ENCODE measurements at regions not wholly inside any gene's neighbourhood (a gene's known extent, or its start where the extent isn't known, plus 50 kb on each side); places are given as distances from the start of the nearest gene placed in this dataset.

GRCh38 chr12:124437121-124437520 lies 130.3 kb downstream of the NCOR2 start:
- Mint-ChIP-seq H3K36me3 (ENCODE audit: insufficient read depth, unreplicated experiment) (peaks cover 24% of the 10 kb centered on the region), H3K4me1 (ENCODE audit: low read depth, unreplicated experiment) (peaks cover 17% of the 10 kb centered on the region), H3K4me3 (ENCODE audit: low read depth, unreplicated experiment) (no peak overlapping the region), H3K9me3 (ENCODE audit: low read depth, unreplicated experiment) (no peaks in the 10 kb centered on the region), H3K27ac (ENCODE audit: unreplicated experiment) (no peak overlapping the region), H3K27me3 (ENCODE audit: unreplicated experiment) (no peaks in the 10 kb centered on the region)
- BruUV-seq (replicated peaks) = no TSS peak
- no peak for DNase-seq
- intact Hi-C loops (cut with micrococcal nuclease; ENCODE audit: unreplicated experiment) = no loop called here
- CTCF ChIA-PET = no interaction called here
- no peak for TF ChIP-seq CTCF (IDR thresholded peaks at IDR 0.05; ENCODE audit: unreplicated experiment)

DNA sequence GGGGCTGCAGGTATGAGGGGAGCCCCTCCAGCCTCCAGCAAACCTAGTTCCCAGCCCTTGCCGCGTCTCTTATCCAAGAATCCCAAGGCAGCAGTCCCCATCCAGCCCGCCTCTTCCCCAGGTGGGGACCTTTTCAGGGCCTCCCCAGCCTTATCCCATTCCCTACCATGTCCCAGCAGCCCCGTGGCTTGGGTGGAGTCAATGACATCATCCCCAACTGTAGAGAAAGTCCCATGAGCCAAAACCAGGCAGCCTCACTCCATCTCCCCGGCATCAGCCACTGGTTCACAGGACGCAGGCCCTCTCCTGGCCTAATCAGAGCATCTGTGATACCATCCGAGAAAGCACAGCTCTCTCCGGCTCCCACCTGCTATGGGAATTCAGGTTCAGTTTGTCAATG lies 131.0 kb downstream of the NCOR2 start:
- H3K4me1 Mint-ChIP-seq (ENCODE audit: low read depth, unreplicated experiment) = peaks cover 17% of the 10 kb centered on the region
- H3K4me3 Mint-ChIP-seq (ENCODE audit: low read depth, unreplicated experiment) = no peak overlapping the region
- BruUV-seq (replicated peaks) = no TSS peak
- peaks cover 22% of the 10 kb centered on the region for H3K36me3 Mint-ChIP-seq (ENCODE audit: insufficient read depth, unreplicated experiment)
- no peak for TF ChIP-seq CTCF (IDR thresholded peaks at IDR 0.05; ENCODE audit: unreplicated experiment)
- CTCF ChIA-PET = no interaction called here
- intact Hi-C loops (cut with micrococcal nuclease; ENCODE audit: unreplicated experiment) = no loop called here
- no peaks in the 10 kb centered on the region for H3K27me3 Mint-ChIP-seq (ENCODE audit: unreplicated experiment)
- no peaks in the 10 kb centered on the region for H3K9me3 Mint-ChIP-seq (ENCODE audit: low read depth, unreplicated experiment)
- H3K27ac Mint-ChIP-seq (ENCODE audit: unreplicated experiment) = no peak overlapping the region
- no peak for DNase-seq

GRCh38 chr12:124435806-124436345 lies 131.5 kb downstream of the NCOR2 start:
- Mint-ChIP-seq H3K9me3 (ENCODE audit: low read depth, unreplicated experiment) (no peaks in the 10 kb centered on the region), H3K36me3 (ENCODE audit: insufficient read depth, unreplicated experiment) (peaks cover 19% of the 10 kb centered on the region), H3K4me1 (ENCODE audit: low read depth, unreplicated experiment) (peaks cover 13% of the 10 kb centered on the region), H3K27ac (ENCODE audit: unreplicated experiment) (no peak overlapping the region), H3K27me3 (ENCODE audit: unreplicated experiment) (no peaks in the 10 kb centered on the region), H3K4me3 (ENCODE audit: low read depth, unreplicated experiment) (no peak overlapping the region)
- TF ChIP-seq CTCF (IDR thresholded peaks at IDR 0.05; ENCODE audit: unreplicated experiment) = no peak
- no TSS peak for BruUV-seq (replicated peaks)
- CTCF ChIA-PET = no interaction called here
- intact Hi-C loops (cut with micrococcal nuclease; ENCODE audit: unreplicated experiment) = no loop called here
- DNase-seq = no peak

GRCh38 chr12:124434951-124435805 lies 132.2 kb downstream of the NCOR2 start:
- no peaks in the 10 kb centered on the region for H3K9me3 Mint-ChIP-seq (ENCODE audit: low read depth, unreplicated experiment)
- no peak overlapping the region for H3K27ac Mint-ChIP-seq (ENCODE audit: unreplicated experiment)
- no peaks in the 10 kb centered on the region for H3K27me3 Mint-ChIP-seq (ENCODE audit: unreplicated experiment)
- intact Hi-C loops (cut with micrococcal nuclease; ENCODE audit: unreplicated experiment) = no loop called here
- CTCF ChIA-PET = no interaction called here
- BruUV-seq (replicated peaks) = no TSS peak
- peaks cover 9% of the 10 kb centered on the region for H3K4me1 Mint-ChIP-seq (ENCODE audit: low read depth, unreplicated experiment)
- DNase-seq = no peak
- no peak for TF ChIP-seq CTCF (IDR thresholded peaks at IDR 0.05; ENCODE audit: unreplicated experiment)
- H3K36me3 Mint-ChIP-seq (ENCODE audit: insufficient read depth, unreplicated experiment) = peaks cover 15% of the 10 kb centered on the region
- no peak overlapping the region for H3K4me3 Mint-ChIP-seq (ENCODE audit: low read depth, unreplicated experiment)
